ENCODE measurements at regions not wholly inside any gene's neighbourhood (a gene's known extent, or its start where the extent isn't known, plus 50 kb on each side); places are given as distances from the start of the nearest gene placed in this dataset.
A peak's percentile ranks its signal among the peaks of the same experiment; 100 is the strongest.

DNA sequence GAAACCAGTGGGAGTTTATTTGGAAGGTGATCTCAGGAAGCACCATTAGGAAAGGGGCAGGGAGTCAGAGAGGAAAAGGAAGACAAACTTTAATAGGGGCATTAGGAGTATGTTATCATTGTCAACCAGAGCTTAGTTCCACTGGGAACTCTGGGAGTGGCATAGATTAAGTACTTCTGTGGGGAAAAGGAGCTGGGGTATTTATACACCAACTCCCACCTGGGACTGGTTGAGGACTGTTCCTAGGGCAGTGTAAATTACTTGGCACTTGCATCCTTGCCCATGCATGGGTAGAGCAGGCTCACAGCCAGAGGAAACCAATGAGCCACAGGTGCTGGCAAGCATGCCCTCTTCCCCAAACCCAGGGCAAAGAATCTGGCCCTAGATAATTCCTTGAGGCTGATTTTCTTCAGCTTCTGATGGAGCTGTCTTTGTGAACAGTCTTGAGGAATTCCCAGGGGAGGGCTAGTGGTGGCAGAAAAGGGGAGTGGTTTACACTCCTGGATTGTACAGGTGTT, 541.2 kb downstream of the MIAT start:
- no peak for ATAC-seq (replicated peaks in 6 of 8)

DNA sequence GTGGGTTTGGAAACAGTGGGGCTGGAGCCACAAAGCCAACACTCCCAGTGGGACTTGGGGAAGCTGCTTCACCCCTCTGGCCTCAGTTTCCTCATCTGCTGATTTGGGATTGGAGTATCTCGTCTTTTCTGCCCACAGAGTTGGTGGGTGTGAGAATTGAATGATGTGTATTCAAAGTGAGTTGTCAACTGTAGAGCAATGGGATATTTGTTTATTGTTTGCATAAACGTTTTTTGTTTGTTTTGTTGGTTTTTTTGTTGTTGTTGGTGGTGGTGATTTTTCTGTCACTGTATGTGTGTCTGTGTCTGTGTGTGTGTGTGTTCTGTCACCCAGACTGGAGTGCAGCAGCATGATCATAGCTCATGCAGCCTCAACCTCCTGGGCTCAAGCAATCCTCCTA, 542.0 kb downstream of the MIAT start:
- Histone ChIP-seq H3K27ac (no peak overlapping the region), H3K4me1 (replicated peaks in 1 of 2) (peaks cover 22 to 28% of the 10 kb centered on the region in 2 donors), H3K4me3 (no peak overlapping the region)
- in situ Hi-C loops (cut with MboI; ENCODE audit: low pct_unique_long_range_greater_than_20kb in 2 of 9, low sequenced_read_pairs in 9 of 9, unreplicated experiment in 9 of 9) = no loop called here
- no peak for ATAC-seq (replicated peaks in 6 of 8)
- 29 to 100% (median 66%) methylated on average over 1 to 2 of the region's 2 CpGs; no CpG with 5 or more reads in 1 of the 10 experiments for WGBS, 10 experiments

More for the DNA sequence above, 541.2 kb downstream of the MIAT start:
- no peak overlapping the region for H3K27ac ChIP-seq
- H3K4me3 ChIP-seq = no peak overlapping the region
- H3K4me1 ChIP-seq (replicated peaks in 1 of 2) = peaks cover 28 to 33% of the 10 kb centered on the region in 2 donors
- in situ Hi-C loops (cut with MboI; ENCODE audit: low pct_unique_long_range_greater_than_20kb in 2 of 9, low sequenced_read_pairs in 9 of 9, unreplicated experiment in 9 of 9) = no loop called here

DNA sequence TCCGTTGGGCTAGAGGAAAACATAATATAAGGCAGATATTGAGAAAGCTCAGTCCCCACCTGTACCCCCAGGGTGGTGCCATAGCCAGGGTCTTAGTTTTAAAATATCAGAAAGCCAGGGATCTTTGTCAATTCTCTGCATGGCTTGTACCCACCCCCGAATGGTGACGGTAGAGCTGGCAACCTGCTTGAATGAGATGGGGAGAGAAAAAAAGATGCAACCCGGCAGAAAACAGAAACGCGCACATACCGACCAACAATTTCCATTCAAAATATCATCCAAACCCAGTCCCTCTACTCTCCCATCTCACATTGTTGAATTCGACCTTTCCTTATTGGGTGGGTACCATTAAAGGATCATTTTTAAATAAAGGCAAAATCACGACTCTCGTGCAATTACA, 543.9 kb downstream of the MIAT start:
- no peak for ATAC-seq (replicated peaks in 6 of 8)

DNA sequence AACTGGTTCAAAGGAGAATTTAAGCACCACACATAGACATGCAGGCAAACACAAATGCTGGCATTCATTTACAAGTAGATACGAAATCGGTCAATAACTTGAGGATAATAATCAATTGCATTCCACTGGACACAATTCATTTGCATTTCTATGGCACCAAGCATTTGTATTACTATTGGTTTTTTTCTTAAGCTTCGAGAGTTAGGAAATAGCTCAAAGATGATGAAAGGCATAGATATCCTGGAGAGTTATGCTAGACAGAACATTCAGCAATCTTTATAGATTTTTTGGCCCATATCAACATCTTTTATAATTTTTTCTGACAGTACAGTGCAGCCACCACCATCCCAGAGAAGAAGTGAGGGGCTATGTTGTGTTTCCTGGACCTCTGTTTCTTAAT, 544.4 kb downstream of the MIAT start:
- WGBS, 10 experiments = 20 to 100% (median 68%) methylated on average over 1 to 3 of the region's 3 CpGs; no CpG with 5 or more reads in 1 of the 10 experiments
- Histone ChIP-seq H3K4me3 (no peak overlapping the region), H3K27ac (peak overlapping the region; percentile 82 to 84), H3K4me1 (replicated peaks in 1 of 2) (peaks cover 26 to 28% of the 10 kb centered on the region in 2 donors)
- in situ Hi-C loops (cut with MboI; ENCODE audit: low pct_unique_long_range_greater_than_20kb in 2 of 9, low sequenced_read_pairs in 9 of 9, unreplicated experiment in 9 of 9) = no loop called here
- no peak for ATAC-seq (replicated peaks in 6 of 8)

More for the DNA sequence above, 543.9 kb downstream of the MIAT start:
- peaks cover 26 to 28% of the 10 kb centered on the region in 2 donors for H3K4me1 ChIP-seq (replicated peaks in 1 of 2)
- 50 to 100% (median 77%) methylated on average over 2 to 10 of the region's 10 CpGs for WGBS, 10 experiments
- H3K4me3 ChIP-seq = no peak overlapping the region
- in situ Hi-C loops (cut with MboI; ENCODE audit: low pct_unique_long_range_greater_than_20kb in 2 of 9, low sequenced_read_pairs in 9 of 9, unreplicated experiment in 9 of 9) = no loop called here
- H3K27ac ChIP-seq = peak overlapping the region in 1 of 2 donors; percentile 14

DNA sequence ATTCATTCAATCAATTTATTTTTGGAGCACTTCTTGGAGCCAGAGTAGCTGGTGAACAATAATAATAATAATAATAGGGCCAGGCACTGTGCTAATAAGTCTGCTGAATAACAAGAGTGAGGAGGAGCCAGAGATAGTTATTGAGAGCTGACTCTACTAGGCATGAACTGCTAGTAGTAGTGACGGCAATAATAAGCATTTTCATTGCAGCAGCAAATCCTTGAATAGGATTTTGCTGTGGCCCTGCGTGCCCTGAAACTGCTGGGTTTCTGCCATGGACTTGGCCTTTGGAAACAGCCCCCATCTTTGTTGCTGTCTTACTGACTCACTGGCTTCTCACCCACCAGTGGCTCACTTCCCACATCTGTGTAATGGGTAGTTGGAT, 545.9 kb downstream of the MIAT start:
- Histone ChIP-seq H3K4me3 (no peak overlapping the region), H3K27ac (peak overlapping the region in 1 of 2 donors; percentile 82), H3K4me1 (replicated peaks in 1 of 2) (peaks cover 33% of the 10 kb centered on the region in 2 donors)
- peak in 1 of 8 experiments; percentile 5 for ATAC-seq (replicated peaks in 6 of 8)
- in situ Hi-C loops (cut with MboI; ENCODE audit: low pct_unique_long_range_greater_than_20kb in 2 of 9, low sequenced_read_pairs in 9 of 9, unreplicated experiment in 9 of 9) = no loop called here
- 50 to 100% (median 67%) methylated on average over 1 to 2 of the region's 2 CpGs; no CpG with 5 or more reads in 4 of the 10 experiments for WGBS, 10 experiments

DNA sequence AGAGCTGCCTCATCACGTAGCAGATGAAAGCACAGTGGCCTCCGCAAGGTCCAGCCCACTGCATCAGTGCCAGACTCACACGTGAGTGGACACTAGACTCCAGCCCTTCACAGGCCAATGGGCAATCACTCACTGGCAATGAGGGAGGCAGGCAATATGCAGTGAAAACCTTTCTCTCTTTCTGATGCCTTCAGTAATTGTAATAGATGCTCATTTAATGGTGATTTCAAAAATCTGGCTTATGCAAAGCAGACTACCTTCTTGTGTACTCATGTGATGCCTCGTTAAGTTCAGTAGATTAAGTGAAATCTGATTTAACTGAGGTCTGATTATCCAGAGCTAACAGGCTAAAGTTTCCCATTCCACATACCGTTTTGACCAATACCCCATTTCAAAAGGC, 546.9 kb downstream of the MIAT start:
- WGBS, 10 experiments = 77 to 100% (median 92%) methylated on average over 1 to 4 of the region's 5 CpGs; no CpG with 5 or more reads in 1 of the 10 experiments
- ATAC-seq (replicated peaks in 6 of 8) = no peak
- H3K27ac ChIP-seq = no peak overlapping the region
- no peak overlapping the region for H3K4me3 ChIP-seq
- H3K4me1 ChIP-seq (replicated peaks in 1 of 2) = peaks cover 33% of the 10 kb centered on the region in 2 donors
- in situ Hi-C loops (cut with MboI; ENCODE audit: low pct_unique_long_range_greater_than_20kb in 2 of 9, low sequenced_read_pairs in 9 of 9, unreplicated experiment in 9 of 9) = no loop called here

DNA sequence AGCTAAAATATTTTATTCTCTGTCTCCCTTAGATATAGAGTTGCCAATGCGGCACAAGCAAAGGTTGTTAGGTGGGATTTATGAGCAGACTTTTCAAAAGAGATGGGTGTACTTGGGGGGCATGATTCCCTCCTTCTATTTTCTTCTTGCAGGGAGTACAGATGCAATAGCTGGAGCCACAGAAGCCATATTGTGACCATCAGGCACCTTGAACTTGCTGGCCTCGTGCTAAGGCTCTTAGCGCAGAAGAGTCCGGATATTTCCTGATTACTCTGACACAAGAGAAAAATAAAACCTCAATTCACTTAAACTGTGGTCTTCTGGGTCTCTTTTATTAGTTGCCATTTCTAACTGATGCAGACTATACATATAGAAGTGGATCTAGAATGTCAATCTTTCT, 547.4 kb downstream of the MIAT start:
- in situ Hi-C loops (cut with MboI; ENCODE audit: low pct_unique_long_range_greater_than_20kb in 2 of 9, low sequenced_read_pairs in 9 of 9, unreplicated experiment in 9 of 9) = no loop called here
- 72 to 100% (median 88%) methylated on average over 1 to 4 of the region's 4 CpGs; no CpG with 5 or more reads in 1 of the 10 experiments for WGBS, 10 experiments
- no peak for ATAC-seq (replicated peaks in 6 of 8)
- Histone ChIP-seq H3K4me1 (replicated peaks in 1 of 2) (peaks cover 34% of the 10 kb centered on the region in 2 donors), H3K4me3 (no peak overlapping the region), H3K27ac (no peak overlapping the region)

DNA sequence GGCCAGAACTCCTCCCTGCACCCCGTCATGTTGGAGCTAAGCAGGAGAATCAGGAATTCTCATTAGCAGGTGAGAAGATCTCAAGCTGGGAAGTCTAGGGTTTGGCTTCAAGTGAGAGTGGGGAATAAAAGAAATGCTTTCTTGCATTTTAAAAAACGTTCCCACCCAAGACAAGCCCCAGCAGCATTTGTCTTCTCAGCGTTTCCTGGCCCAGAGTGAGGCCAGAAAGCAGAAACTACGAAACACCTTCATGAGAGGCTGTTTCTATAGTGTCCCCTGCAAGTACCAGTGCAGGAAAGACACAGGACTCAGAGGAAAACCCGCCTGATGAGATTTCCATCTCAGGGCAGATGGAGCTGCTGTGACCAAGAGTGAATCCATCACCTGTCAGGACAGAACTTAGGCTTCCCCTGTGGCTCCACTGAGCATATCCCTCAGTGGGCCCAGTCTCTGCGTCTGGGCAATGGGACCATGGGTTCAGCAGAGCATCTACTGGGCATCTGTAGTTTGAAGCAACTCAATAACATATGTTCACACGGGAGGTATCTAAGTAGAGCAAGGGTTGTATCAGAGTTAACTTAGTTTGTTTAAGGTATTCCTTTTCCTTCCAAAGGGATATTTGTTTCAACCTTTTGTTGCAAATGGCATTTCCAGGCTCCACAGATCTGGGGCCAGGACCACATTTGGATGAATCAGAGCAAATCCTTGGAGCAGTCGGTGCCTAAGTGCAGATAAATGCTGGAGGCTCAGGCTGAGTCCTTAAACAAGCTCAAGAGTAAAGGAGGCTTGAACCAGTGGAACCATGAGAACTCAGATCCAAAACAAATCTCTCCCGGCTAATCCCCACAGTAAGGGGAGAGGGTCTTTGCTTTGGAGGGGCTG, 548.3 kb downstream of the MIAT start:
- Histone ChIP-seq H3K27ac (no peak overlapping the region), H3K4me3 (no peak overlapping the region), H3K4me1 (replicated peaks in 1 of 2) (peaks cover 41 to 42% of the 10 kb centered on the region in 2 donors)
- in situ Hi-C loops (cut with MboI; ENCODE audit: low pct_unique_long_range_greater_than_20kb in 2 of 9, low sequenced_read_pairs in 9 of 9, unreplicated experiment in 9 of 9) = no loop called here
- WGBS, 10 experiments = 57 to 85% (median 65%) methylated on average over 2 to 8 of the region's 9 CpGs; no CpG with 5 or more reads in 2 of the 10 experiments
- no peak for ATAC-seq (replicated peaks in 6 of 8)

DNA sequence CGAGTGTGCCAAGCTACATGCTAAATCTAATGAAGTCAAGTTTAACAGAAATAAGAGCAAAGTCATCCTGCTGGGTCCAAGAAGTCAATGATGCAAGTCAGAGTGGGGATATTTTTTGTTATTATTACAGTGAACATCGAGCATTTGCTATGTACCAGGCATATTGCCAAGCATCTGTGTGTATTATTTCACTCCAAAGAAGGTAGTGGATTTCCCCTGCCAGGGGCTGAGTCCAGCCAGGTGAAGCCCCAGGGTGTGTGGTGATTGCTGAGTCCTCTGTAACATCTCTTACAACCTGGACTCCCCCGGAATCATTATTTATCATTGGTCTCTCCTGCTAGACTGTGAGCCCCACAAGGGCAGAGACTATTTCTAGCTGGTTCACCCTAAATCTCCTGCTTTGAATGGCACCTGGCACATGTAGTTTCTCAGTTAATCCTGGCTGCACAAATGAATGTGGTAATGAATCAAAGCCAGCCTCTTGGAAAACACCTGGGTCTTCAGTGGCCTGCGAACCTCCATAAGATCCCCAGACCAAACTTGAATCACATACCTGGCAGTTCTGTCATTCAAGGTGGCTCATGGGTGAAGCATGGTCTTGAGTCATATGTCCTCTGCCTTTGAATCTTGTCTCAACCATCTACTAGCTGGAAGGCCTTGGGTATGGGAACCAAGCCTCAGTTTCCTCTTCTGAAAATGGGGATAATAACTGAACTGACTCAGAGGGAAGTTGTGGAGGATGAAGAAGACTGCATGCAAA, 549.2 kb downstream of the MIAT start:
- no peak overlapping the region for H3K4me3 ChIP-seq
- in situ Hi-C loops (cut with MboI; ENCODE audit: low pct_unique_long_range_greater_than_20kb in 2 of 9, low sequenced_read_pairs in 9 of 9, unreplicated experiment in 9 of 9) = no loop called here
- WGBS, 10 experiments = 0 to 100% (median 87%) methylated on average over 1 to 3 of the region's 4 CpGs; no CpG with 5 or more reads in 3 of the 10 experiments
- H3K27ac ChIP-seq = no peak overlapping the region
- peaks cover 41 to 42% of the 10 kb centered on the region in 2 donors for H3K4me1 ChIP-seq (replicated peaks in 1 of 2)
- ATAC-seq (replicated peaks in 6 of 8) = no peak

DNA sequence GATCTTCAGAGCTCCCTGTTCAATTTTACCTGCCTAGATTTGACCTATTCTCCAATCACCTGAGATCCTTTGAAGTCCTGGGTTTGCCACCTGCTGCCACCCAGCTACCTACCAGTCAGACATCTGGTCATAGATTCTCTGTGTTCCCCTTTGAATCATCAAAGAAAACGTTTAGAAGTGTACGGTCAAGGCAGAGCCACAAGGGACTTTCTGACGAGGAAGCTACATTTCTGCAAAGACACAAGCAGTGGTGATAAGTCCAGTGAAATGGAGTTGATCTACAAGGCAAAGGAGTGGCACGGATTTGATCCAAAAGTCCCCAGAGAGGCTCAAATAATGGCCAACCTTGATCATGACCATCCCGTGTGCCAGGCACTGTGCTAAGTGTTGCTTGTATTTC, 549.9 kb downstream of the MIAT start:
- H3K4me1 ChIP-seq (replicated peaks in 1 of 2) = peaks cover 41 to 42% of the 10 kb centered on the region in 2 donors
- WGBS, 10 experiments = 53 to 96% (median 76%) methylated on average over 3 to 5 of the region's 5 CpGs; no CpG with 5 or more reads in 3 of the 10 experiments
- in situ Hi-C loops (cut with MboI; ENCODE audit: low pct_unique_long_range_greater_than_20kb in 2 of 9, low sequenced_read_pairs in 9 of 9, unreplicated experiment in 9 of 9) = no loop called here
- no peak overlapping the region for H3K4me3 ChIP-seq
- H3K27ac ChIP-seq = no peak overlapping the region
- ATAC-seq (replicated peaks in 6 of 8) = no peak

DNA sequence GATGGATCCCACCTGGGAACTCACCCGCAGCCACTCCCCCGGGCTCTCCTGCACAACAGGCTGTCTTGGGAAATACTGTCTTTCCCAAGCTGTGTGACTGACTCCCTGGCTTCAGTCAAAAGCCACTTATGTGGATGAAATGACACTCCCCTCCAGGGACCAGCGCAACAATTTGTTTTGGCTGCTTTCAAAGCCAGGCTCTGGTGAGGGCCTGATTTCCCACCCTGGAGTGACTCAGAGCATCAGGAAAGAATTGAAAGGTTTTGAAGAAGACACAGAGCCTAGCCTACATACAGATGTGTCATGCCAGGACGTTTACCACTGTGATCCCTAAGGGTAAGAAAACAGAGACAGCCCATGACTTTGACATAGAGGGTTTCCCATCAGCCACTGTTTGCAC, 550.5 kb downstream of the MIAT start:
- peaks cover 42 to 44% of the 10 kb centered on the region in 2 donors for H3K4me1 ChIP-seq (replicated peaks in 1 of 2)
- 0 to 100% (median 13%) methylated on average over 1 of the region's 4 CpGs; no CpG with 5 or more reads in 5 of the 10 experiments for WGBS, 10 experiments
- H3K27ac ChIP-seq = no peak overlapping the region
- no peak overlapping the region for H3K4me3 ChIP-seq
- peak in 4 of 8 experiments; percentile 4 to 32 (median 15) for ATAC-seq (replicated peaks in 6 of 8)
- in situ Hi-C loops (cut with MboI; ENCODE audit: low pct_unique_long_range_greater_than_20kb in 2 of 9, low sequenced_read_pairs in 9 of 9, unreplicated experiment in 9 of 9) = no loop called here

DNA sequence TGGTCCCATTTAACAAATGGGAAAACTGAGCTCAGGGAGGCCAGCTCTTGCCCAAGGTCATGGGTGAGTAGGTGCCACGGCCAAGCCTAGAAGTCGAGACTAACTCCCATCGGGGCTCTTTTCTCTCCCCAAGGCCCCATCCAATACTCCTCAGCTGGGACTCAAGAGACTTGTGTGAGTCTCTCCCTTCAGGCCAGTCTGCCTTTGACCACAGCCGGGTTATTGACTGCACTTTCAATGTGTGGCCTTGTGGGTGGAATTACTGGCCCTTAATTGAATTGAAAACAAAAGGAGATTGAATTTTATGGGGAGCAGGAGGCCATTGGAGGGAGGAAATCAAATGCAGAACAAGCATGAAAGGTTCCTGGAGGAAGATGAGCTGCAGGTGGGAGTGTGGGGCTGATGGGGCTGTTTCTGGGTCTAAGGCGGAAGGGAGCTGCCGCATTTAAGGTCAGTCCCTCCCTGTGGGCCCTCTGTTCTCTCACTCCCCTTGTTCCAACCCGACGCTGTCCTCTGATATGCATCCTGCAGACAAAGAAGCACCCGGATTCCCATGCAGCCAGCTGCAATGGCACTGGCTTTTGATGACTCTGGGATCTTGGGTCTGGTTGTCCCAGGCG, 552.8 kb downstream of the MIAT start:
- in situ Hi-C loops (cut with MboI; ENCODE audit: low pct_unique_long_range_greater_than_20kb in 2 of 9, low sequenced_read_pairs in 9 of 9, unreplicated experiment in 9 of 9) = no loop called here
- 27 to 100% (median 62%) methylated on average over 1 to 6 of the region's 10 CpGs; no CpG with 5 or more reads in 1 of the 10 experiments for WGBS, 10 experiments
- Histone ChIP-seq H3K4me1 (replicated peaks in 1 of 2) (peaks cover 48 to 51% of the 10 kb centered on the region in 2 donors), H3K27ac (peak overlapping the region in 1 of 2 donors; percentile 42), H3K4me3 (no peak overlapping the region)
- no peak for ATAC-seq (replicated peaks in 6 of 8)

All from motor neuron (in vitro differentiated cells).